Gastrocnemius medialis (tissue), 4 donors: ENCODE measurements at regions not wholly inside any gene's neighbourhood (a gene's known extent, or its start where the extent isn't known, plus 50 kb on each side); places are given as distances from the start of the nearest gene placed in this dataset.

Experiments
- POLR2A ChIP-seq, 2 donors: fragments of 450-650 bp; IDR thresholded peaks; one replicate each; pipeline ENCODE4 v1.6.1; 2017; ENCODE audit warnings: antibody characterized with exemption in 2 of 2, mild to moderate bottlenecking in 2 of 2, moderate library complexity in 2 of 2
- TF ChIP-seq, protein P1 (sequence below), 5 experiments: fragments of 450-650 bp in 3 of 5; fragments of 200-600 bp in 2 of 5; sonication (generic) in 2 of 5; IDR thresholded peaks in 4 of 5; conservative IDR thresholded peaks in 1 of 5; 1 replicate in 4 of 5; 2 replicates in 1 of 5; pipeline ENCODE4 v1.5.1; 2016 to 2019; ENCODE audit warnings: antibody characterized with exemption in 5 of 5, mild to moderate bottlenecking in 3 of 5, moderate library complexity in 3 of 5

DNA sequence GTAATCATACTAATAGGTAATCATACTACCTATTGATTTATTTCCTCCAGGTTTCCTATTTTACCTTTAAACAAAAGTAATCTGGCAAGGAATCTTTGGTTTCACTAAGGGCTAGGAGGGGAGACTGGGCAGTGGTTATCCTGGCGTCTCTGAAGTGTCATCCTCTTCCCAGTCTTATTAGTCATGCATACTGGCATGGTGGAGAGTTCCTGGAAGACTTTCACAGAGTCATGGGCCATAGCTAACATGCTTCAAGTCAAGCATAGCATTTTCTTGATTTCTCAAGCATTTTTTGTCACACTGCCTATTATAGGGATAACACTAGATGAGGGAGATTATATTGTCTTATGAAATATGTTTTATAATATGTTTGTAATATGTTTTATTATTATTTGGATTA is 64.0 kb upstream of the ASB17 start:
- TF ChIP-seq, protein P1, sequence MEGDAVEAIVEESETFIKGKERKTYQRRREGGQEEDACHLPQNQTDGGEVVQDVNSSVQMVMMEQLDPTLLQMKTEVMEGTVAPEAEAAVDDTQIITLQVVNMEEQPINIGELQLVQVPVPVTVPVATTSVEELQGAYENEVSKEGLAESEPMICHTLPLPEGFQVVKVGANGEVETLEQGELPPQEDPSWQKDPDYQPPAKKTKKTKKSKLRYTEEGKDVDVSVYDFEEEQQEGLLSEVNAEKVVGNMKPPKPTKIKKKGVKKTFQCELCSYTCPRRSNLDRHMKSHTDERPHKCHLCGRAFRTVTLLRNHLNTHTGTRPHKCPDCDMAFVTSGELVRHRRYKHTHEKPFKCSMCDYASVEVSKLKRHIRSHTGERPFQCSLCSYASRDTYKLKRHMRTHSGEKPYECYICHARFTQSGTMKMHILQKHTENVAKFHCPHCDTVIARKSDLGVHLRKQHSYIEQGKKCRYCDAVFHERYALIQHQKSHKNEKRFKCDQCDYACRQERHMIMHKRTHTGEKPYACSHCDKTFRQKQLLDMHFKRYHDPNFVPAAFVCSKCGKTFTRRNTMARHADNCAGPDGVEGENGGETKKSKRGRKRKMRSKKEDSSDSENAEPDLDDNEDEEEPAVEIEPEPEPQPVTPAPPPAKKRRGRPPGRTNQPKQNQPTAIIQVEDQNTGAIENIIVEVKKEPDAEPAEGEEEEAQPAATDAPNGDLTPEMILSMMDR (IDR thresholded peaks at IDR 0.05 in 4 of 5, conservative IDR thresholded peaks at IDR 0.05 in 1 of 5) = no peak
- no peak for TF ChIP-seq POLR2A (IDR thresholded peaks at IDR 0.05)
